DND-41 (cell line): ENCODE measurements at regions not wholly inside any gene's neighbourhood (a gene's known extent, or its start where the extent isn't known, plus 50 kb on each side); places are given as distances from the start of the nearest gene placed in this dataset.

Experiments used
- ATAC-seq: fragments of 200-7000 bp; cut with Tn5 transposase; 3 replicates; pipeline ENCODE4 v1.9.1; 2021; ENCODE audit warnings: low read depth; ENCODE audit not compliant: insufficient read depth
- DNase-seq: peaks from one replicate; pipeline ENCODE4 v3.0.0-alpha.2; 2020
- H2AFZ ChIP-seq: 2 replicates; pipeline ENCODE4 v1.6.0; 2012; ENCODE audit warnings: low read depth, low read length
- H3K27ac ChIP-seq: 2 replicates; pipeline ENCODE4 v1.5.1; 2012; ENCODE audit warnings: low read length, inconsistent platforms
- H3K27me3 ChIP-seq: fragments of 200-600 bp; sonication (generic); 2 replicates; pipeline ENCODE4 v1.6.0; 2012; ENCODE audit warnings: low read length, mild to moderate bottlenecking, inconsistent platforms; ENCODE audit not compliant: insufficient read depth, poor library complexity
- H3K36me3 ChIP-seq: 2 replicates; pipeline ENCODE4 v1.5.1; 2012; ENCODE audit warnings: low read length, inconsistent platforms; ENCODE audit not compliant: insufficient read depth
- H3K4me1 ChIP-seq: 2 replicates; pipeline ENCODE4 v1.5.1; 2012; ENCODE audit warnings: mild to moderate bottlenecking, low read length; ENCODE audit not compliant: insufficient read depth
- H3K4me2 ChIP-seq: 2 replicates; pipeline ENCODE4 v1.6.0; 2012; ENCODE audit warnings: mild to moderate bottlenecking, moderate library complexity, low read length, inconsistent platforms; ENCODE audit not compliant: insufficient read depth
- H3K4me3 ChIP-seq, 2 experiments: fragments of 200-600 bp in 1 of 2; shearing (Covaris generic) in 1 of 2; 2 replicates each; pipeline ENCODE4 v1.5.1; 2012 to 2016; ENCODE audit warnings: inconsistent platforms in 2 of 2, low read length in 2 of 2, mild to moderate bottlenecking in 2 of 2, low read depth in 1 of 2, moderate library complexity in 1 of 2
- H3K79me2 ChIP-seq: 2 replicates; pipeline ENCODE4 v1.6.0; 2012; ENCODE audit warnings: low read length, inconsistent platforms; ENCODE audit not compliant: insufficient read depth
- H3K9ac ChIP-seq: 2 replicates; pipeline ENCODE4 v1.6.0; 2012; ENCODE audit warnings: low read depth, mild to moderate bottlenecking, inconsistent platforms, low read length, moderate library complexity
- H3K9me3 ChIP-seq: 2 replicates; pipeline ENCODE4 v1.5.1; 2012; ENCODE audit warnings: low read length, moderate library complexity, mild to moderate bottlenecking, inconsistent platforms; ENCODE audit not compliant: insufficient read depth, severe bottlenecking
- H4K20me1 ChIP-seq: 2 replicates; pipeline ENCODE4 v1.6.0; 2012; ENCODE audit warnings: low read length; ENCODE audit not compliant: insufficient read depth
- CTCF ChIP-seq: IDR thresholded peaks from 2 replicates; pipeline ENCODE4 v1.5.1; 2012; ENCODE audit warnings: borderline replicate concordance, low read length, moderate library complexity, mild to moderate bottlenecking; ENCODE audit not compliant: poor library complexity, severe bottlenecking; ENCODE audit errors: extremely low read depth
- EZH2 ChIP-seq: IDR thresholded peaks from 3 replicates; pipeline ENCODE4 v1.6.1; 2012; ENCODE audit warnings: borderline replicate concordance, low read depth, mild to moderate bottlenecking, moderate library complexity, low read length, inconsistent platforms; ENCODE audit not compliant: severe bottlenecking

- H3K9ac ChIP-seq = no peak overlapping the region
- DNase-seq (no peak), ATAC-seq (no peak)
- no peaks in the 10 kb centered on the region for H3K27me3 ChIP-seq
- H2AFZ ChIP-seq = no peak overlapping the region
- H3K9me3 ChIP-seq = no peaks in the 10 kb centered on the region
- H3K4me2 ChIP-seq = no peak overlapping the region
- no peaks in the 10 kb centered on the region for H3K79me2 ChIP-seq
- no peaks in the 10 kb centered on the region for H3K36me3 ChIP-seq
- no peak overlapping the region for H3K27ac ChIP-seq
- H3K4me1 ChIP-seq = no peaks in the 10 kb centered on the region
- TF ChIP-seq EZH2 (no peak), CTCF (no peak)
- no peaks in the 10 kb centered on the region for H4K20me1 ChIP-seq
- no peak overlapping the region for H3K4me3 ChIP-seq
Observed at GRCh38 chr12:45611495-45611894, 118.0 kb upstream of the ARID2 start.

- H2AFZ ChIP-seq = no peak overlapping the region
- H3K4me1 ChIP-seq = no peaks in the 10 kb centered on the region
- no peaks in the 10 kb centered on the region for H3K36me3 ChIP-seq
- ATAC-seq (no peak), DNase-seq (no peak)
- H3K9me3 ChIP-seq = no peaks in the 10 kb centered on the region
- TF ChIP-seq CTCF = no peak
- no peak for TF ChIP-seq EZH2
- H3K27ac ChIP-seq = no peak overlapping the region
- H3K9ac ChIP-seq = no peak overlapping the region
- no peaks in the 10 kb centered on the region for H3K27me3 ChIP-seq
- H3K4me2 ChIP-seq = no peak overlapping the region
- no peaks in the 10 kb centered on the region for H3K79me2 ChIP-seq
- no peaks in the 10 kb centered on the region for H4K20me1 ChIP-seq
- no peak overlapping the region for H3K4me3 ChIP-seq
Observed at GRCh38 chr12:45612044-45612794, 117.3 kb upstream of the ARID2 start.

- no peaks in the 10 kb centered on the region for H3K36me3 ChIP-seq
- DNase-seq (no peak), ATAC-seq (no peak)
- no peak overlapping the region for H3K4me2 ChIP-seq
- H3K27ac ChIP-seq = no peak overlapping the region
- H2AFZ ChIP-seq = no peak overlapping the region
- no peak overlapping the region for H3K4me3 ChIP-seq
- no peaks in the 10 kb centered on the region for H3K79me2 ChIP-seq
- TF ChIP-seq EZH2 (no peak), CTCF (no peak)
- no peaks in the 10 kb centered on the region for H3K9me3 ChIP-seq
- H3K4me1 ChIP-seq = no peaks in the 10 kb centered on the region
- H4K20me1 ChIP-seq = no peaks in the 10 kb centered on the region
- no peak overlapping the region for H3K9ac ChIP-seq
- no peaks in the 10 kb centered on the region for H3K27me3 ChIP-seq
Observed at GRCh38 chr12:45613296-45613695, 116.2 kb upstream of the ARID2 start.
